ENCODE measurements at regions not wholly inside any gene's neighbourhood (a gene's known extent, or its start where the extent isn't known, plus 50 kb on each side); places are given as distances from the start of the nearest gene placed in this dataset.

GRCh38 chr20:23269954-23270353 lies 80.6 kb upstream of the NXT1 start:
- TF ChIP-seq, protein P1, sequence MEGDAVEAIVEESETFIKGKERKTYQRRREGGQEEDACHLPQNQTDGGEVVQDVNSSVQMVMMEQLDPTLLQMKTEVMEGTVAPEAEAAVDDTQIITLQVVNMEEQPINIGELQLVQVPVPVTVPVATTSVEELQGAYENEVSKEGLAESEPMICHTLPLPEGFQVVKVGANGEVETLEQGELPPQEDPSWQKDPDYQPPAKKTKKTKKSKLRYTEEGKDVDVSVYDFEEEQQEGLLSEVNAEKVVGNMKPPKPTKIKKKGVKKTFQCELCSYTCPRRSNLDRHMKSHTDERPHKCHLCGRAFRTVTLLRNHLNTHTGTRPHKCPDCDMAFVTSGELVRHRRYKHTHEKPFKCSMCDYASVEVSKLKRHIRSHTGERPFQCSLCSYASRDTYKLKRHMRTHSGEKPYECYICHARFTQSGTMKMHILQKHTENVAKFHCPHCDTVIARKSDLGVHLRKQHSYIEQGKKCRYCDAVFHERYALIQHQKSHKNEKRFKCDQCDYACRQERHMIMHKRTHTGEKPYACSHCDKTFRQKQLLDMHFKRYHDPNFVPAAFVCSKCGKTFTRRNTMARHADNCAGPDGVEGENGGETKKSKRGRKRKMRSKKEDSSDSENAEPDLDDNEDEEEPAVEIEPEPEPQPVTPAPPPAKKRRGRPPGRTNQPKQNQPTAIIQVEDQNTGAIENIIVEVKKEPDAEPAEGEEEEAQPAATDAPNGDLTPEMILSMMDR (IDR thresholded peaks at IDR 0.05): no peak
- no peak for TF ChIP-seq POLR2A (IDR thresholded peaks at IDR 0.05)
- no peak for TF ChIP-seq EP300 (IDR thresholded peaks at IDR 0.05; ENCODE audit: low read depth)

Data from transverse colon (tissue), 3 donors.